K562 (cell line): ENCODE measurements at regions not wholly inside any gene's neighbourhood (a gene's known extent, or its start where the extent isn't known, plus 50 kb on each side); places are given as distances from the start of the nearest gene placed in this dataset.

Source experiments
- ATAC-seq: fragments of 200-7000 bp; cut with Tn5 transposase; 3 replicates; pipeline ENCODE4 v1.9.1; 2020; ENCODE audit warnings: moderate library complexity
- BruUV-seq: library from RNA; stranded (reverse); fragments of 400-500 nt; replicated peaks from 2 replicates; lab custom pipeline; 2021; lab: Mats Ljungman, UMichigan
- CTCF ChIA-PET: fragments of 300-600 bp; formaldehyde crosslinking; extraction: SDS; loops from one replicate; lab custom pipeline; 2021; ENCODE audit warnings: low intra/inter-chr PET ratio; lab: Yijun Ruan, JAX
- POLR2A ChIA-PET: fragments of 300-600, 350-650 bp; sonication (Branson Sonifier 250); formaldehyde crosslinking; extraction: SDS; loops from one replicate; lab custom pipeline; 2021; ENCODE audit warnings: antibody characterized with exemption, inconsistent platforms; lab: Yijun Ruan, JAX
- DNase-seq, 4 experiments: peaks; one replicate each; pipeline versions ENCODE4 v3.0.0 to v3.0.0-alpha.2; 2011 to 2018; ENCODE audit warnings: low spot score in 3 of 4, mixed read lengths in 3 of 4; ENCODE audit errors: extremely low read depth in 1 of 4
- FAIRE-seq: peaks from 2 replicates; lab custom pipeline; 2011; peaks lifted over from hg19 to GRCh38; lab: Jason Lieb, UNC
- H2AFZ ChIP-seq: 2 replicates; pipeline ENCODE4 v1.6.0; 2011; ENCODE audit warnings: low read depth, low read length, control low read depth, inconsistent platforms
- H3K27ac ChIP-seq: fragments of 200-600 bp; 3 replicates; pipeline ENCODE4 v1.8.0; 2011; ENCODE audit warnings: low read depth, mild to moderate bottlenecking, control low read depth, inconsistent platforms, low read length, moderate library complexity, mixed read lengths; ENCODE audit errors: extremely low read depth
- H3K27me3 ChIP-seq, 2 experiments: fragments of 300-600 bp in 1 of 2; 2 replicates in 1 of 2; 3 replicates in 1 of 2; pipeline versions ENCODE4 v1.6.0 to v1.8.0; 2011; ENCODE audit warnings: inconsistent platforms in 2 of 2, low read length in 2 of 2, mild to moderate bottlenecking in 1 of 2, mixed read lengths in 1 of 2, moderate library complexity in 1 of 2; ENCODE audit not compliant: control insufficient read depth in 2 of 2, insufficient read depth in 2 of 2
- H3K36me3 ChIP-seq: fragments of 300-600 bp; 3 replicates; pipeline ENCODE4 v1.8.0; 2011; ENCODE audit warnings: mild to moderate bottlenecking, low read length, inconsistent platforms; ENCODE audit not compliant: control insufficient read depth, insufficient read depth
- H3K4me1 ChIP-seq, 2 experiments: fragments of 200-600 bp in 1 of 2; replicated peaks in 1 of 2; 2 replicates in 1 of 2; 3 replicates in 1 of 2; pipeline versions ENCODE4 v1.5.1 to v1.8.0; 2011; ENCODE audit warnings: inconsistent platforms in 2 of 2, low read length in 2 of 2, mild to moderate bottlenecking in 1 of 2, mixed read lengths in 1 of 2, moderate library complexity in 1 of 2; ENCODE audit not compliant: control insufficient read depth in 2 of 2, insufficient read depth in 2 of 2
- H3K4me2 ChIP-seq: 2 replicates; pipeline ENCODE4 v1.6.1; 2011; ENCODE audit warnings: low read length, control low read depth, inconsistent platforms, mixed read lengths; ENCODE audit not compliant: insufficient read depth
- H3K4me3 ChIP-seq: fragments of 200-600 bp; sonication (generic), shearing (Covaris generic); 2 replicates; pipeline ENCODE4 v1.5.1; 2016; ENCODE audit warnings: control low read depth, inconsistent platforms
- H3K79me2 ChIP-seq: fragments of 200-600 bp; 3 replicates; pipeline ENCODE4 v1.8.0; 2011; ENCODE audit warnings: low read length, inconsistent platforms; ENCODE audit not compliant: control insufficient read depth, insufficient read depth
- H3K9ac ChIP-seq, 2 experiments: 2 replicates each; pipeline versions ENCODE4 v1.6.0 to v1.6.1; 2011; ENCODE audit warnings: low read depth in 2 of 2, low read length in 2 of 2, control low read depth in 1 of 2, inconsistent platforms in 1 of 2, mild to moderate bottlenecking in 1 of 2, mixed read lengths in 1 of 2; ENCODE audit not compliant: insufficient read depth in 1 of 2
- H3K9me1 ChIP-seq: one replicate; pipeline ENCODE4 v1.6.0; 2011; ENCODE audit warnings: inconsistent platforms, mild to moderate bottlenecking, low read length, moderate library complexity; ENCODE audit not compliant: control insufficient read depth, insufficient read depth
- H3K9me3 ChIP-seq: replicated peaks from 2 replicates; pipeline ENCODE4 v1.5.1; 2011; ENCODE audit warnings: low read depth, low read length, inconsistent platforms; ENCODE audit not compliant: control insufficient read depth, insufficient read depth
- H4K20me1 ChIP-seq: replicated peaks from 2 replicates; pipeline ENCODE4 v1.6.1; 2011; ENCODE audit warnings: low read length, inconsistent platforms, mixed read lengths; ENCODE audit not compliant: control insufficient read depth, insufficient read depth
- CXXC5 ChIP-seq: fragments of 250-450 bp; sonication (Bioruptor Pico); IDR thresholded peaks from 2 replicates; pipeline ENCODE4 v1.8.0; 2022; ENCODE audit warnings: inconsistent platforms, mild to moderate bottlenecking, moderate library complexity
- DACH1 ChIP-seq: fragments of 450-650 bp; IDR thresholded peaks from 2 replicates; pipeline ENCODE4 v1.6.1; 2018; ENCODE audit not compliant: partially characterized antibody
- RBM25 ChIP-seq: fragments of 200-400 bp; formaldehyde crosslinking; IDR thresholded peaks from 2 replicates; pipeline ENCODE4 v1.6.1; 2018; ENCODE audit warnings: low read length, low read depth, moderate library complexity; ENCODE audit not compliant: severe bottlenecking
- SP2 ChIP-seq: IDR thresholded peaks from 2 replicates; pipeline ENCODE4 v1.6.1; 2011; ENCODE audit warnings: mild to moderate bottlenecking, low read depth, low read length, moderate library complexity; ENCODE audit not compliant: poor library complexity, severe bottlenecking; ENCODE audit errors: extremely low read depth
- XRCC4 ChIP-seq: IDR thresholded peaks from one replicate; pipeline ENCODE4 v1.6.1; 2011; ENCODE audit not compliant: insufficient read depth, insufficient read length; ENCODE audit errors: extremely low read depth
- WGBS: fragments of 100-300 bp; shearing (Covaris generic); methylation state at CpG from one replicate; pipeline ENCODE4 v1.1.6; 2016; ENCODE audit warnings: low coverage, mixed read lengths; ENCODE audit not compliant: insufficient coverage; ENCODE audit errors: missing lambda C conversion rate; 5-methylcytosine and 5-hydroxymethylcytosine counted together
- in situ Hi-C: fragments of 300-500 bp; cut with MboI; formaldehyde crosslinking; loops from 4 replicates; pipeline ENCODE4 v1.15.0; 2018; ENCODE audit warnings: inconsistent platforms, mixed read lengths
- intact Hi-C: fragments of 100-400 bp; cut with micrococcal nuclease; formaldehyde crosslinking; loops from 2 replicates; pipeline ENCODE4 v1.14.2; 2022

DNA sequence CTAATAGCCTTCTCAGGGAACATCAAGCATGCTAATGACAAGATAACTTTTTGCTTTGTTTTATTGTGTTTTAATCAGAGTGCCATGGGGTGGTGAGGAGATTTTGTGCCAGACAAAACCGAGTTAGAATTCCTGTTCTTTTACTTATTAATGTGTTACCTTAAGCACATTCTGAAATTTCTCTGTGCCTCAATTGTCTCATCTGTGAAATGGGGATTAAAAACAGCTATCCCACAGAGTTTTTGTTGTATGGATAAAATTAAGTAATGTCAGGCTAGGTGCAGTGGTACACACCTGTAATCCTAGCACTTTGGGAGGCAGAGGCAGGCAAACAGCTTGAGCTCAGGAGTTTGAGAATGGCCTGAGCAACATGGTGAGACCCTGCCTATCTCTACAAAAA is 138.0 kb downstream of the PROX1 start:
- no peaks in the 10 kb centered on the region for H3K36me3 ChIP-seq
- CTCF ChIA-PET = no interaction called here
- H3K79me2 ChIP-seq = no peaks in the 10 kb centered on the region
- no peak overlapping the region for H3K9ac ChIP-seq
- intact Hi-C loops (no loop called here), in situ Hi-C loops (no loop called here)
- DNase-seq (no peak), FAIRE-seq (no peak), ATAC-seq (no peak)
- H2AFZ ChIP-seq = no peak overlapping the region
- 5% methylated on average over 1 of the region's 1 CpG for WGBS
- no TSS peak for BruUV-seq
- TF ChIP-seq RBM25 = peak; percentile 64
- no peak for TF ChIP-seq XRCC4
- peaks cover 0 to 4% of the 10 kb centered on the region in 2 experiments; a peak in 2 of 5 replicates for H3K27me3 ChIP-seq
- H3K9me3 ChIP-seq = no peaks in the 10 kb centered on the region
- H3K4me2 ChIP-seq = no peak overlapping the region
- H4K20me1 ChIP-seq = no peaks in the 10 kb centered on the region
- H3K4me1 ChIP-seq = no peaks in the 10 kb centered on the region; a peak in 1 of 5 replicates
- H3K4me3 ChIP-seq = no peak overlapping the region
- H3K9me1 ChIP-seq = no peaks in the 10 kb centered on the region
- POLR2A ChIA-PET = interaction anchor here (0.5 kb wide), 1 partner anchor 534 kb away, joined by 3 read pairs; no protein-coding TSS in a partner anchor
- no peak overlapping the region for H3K27ac ChIP-seq

DNA sequence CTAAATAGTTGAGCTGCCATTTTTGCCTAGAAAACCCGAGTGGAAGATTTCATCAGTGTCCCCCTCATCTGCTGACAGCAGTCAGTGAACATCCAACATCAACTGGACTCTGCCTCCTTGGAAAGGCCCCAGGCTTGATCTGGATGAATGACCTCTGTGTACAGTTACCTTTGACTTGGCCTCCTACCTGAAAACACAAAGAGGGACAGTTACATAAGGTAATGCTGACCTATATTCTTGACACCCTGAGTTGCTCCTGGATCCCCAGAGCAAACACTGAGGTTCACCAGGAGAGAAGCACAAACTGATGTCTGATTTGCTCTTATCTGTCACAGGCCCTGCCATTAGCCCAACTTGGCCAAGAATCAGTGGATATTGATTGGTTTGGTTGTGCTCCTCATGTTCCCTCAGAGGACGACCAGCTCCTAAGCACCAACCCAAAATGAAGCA is 138.9 kb downstream of the PROX1 start:
- Histone ChIP-seq H3K9me3 (no peaks in the 10 kb centered on the region), H3K4me1 (no peaks in the 10 kb centered on the region; a peak in 1 of 5 replicates), H3K4me3 (no peak overlapping the region), H3K79me2 (no peaks in the 10 kb centered on the region), H3K4me2 (no peak overlapping the region), H4K20me1 (no peaks in the 10 kb centered on the region), H3K36me3 (no peaks in the 10 kb centered on the region), H3K9me1 (no peaks in the 10 kb centered on the region), H3K9ac (no peak overlapping the region), H3K27me3 (peaks cover 0 to 4% of the 10 kb centered on the region in 2 experiments; a peak in 2 of 5 replicates), H2AFZ (no peak overlapping the region), H3K27ac (no peak overlapping the region)
- no peak for TF ChIP-seq SP2
- TF ChIP-seq CXXC5 (CRISPR knock-in tag) = no peak
- TF ChIP-seq DACH1 = no peak
- DNase-seq (no peak), ATAC-seq (no peak), FAIRE-seq (no peak)
- 3% methylated on average over 2 of the region's 2 CpGs for WGBS
- no TSS peak for BruUV-seq
- CTCF ChIA-PET = no interaction called here
- intact Hi-C loops = no loop called here
- POLR2A ChIA-PET = no interaction called here
- in situ Hi-C loops = no loop called here
